H1 (cell line): ENCODE measurements at regions not wholly inside any gene's neighbourhood (a gene's known extent, or its start where the extent isn't known, plus 50 kb on each side); places are given as distances from the start of the nearest gene placed in this dataset.

Experiments
- CTCF ChIA-PET: fragments of 300-600 bp; sonication (Branson Sonifier 250); formaldehyde crosslinking; loops from one replicate; lab custom pipeline; 2021; ENCODE audit not compliant: partially characterized antibody; lab: Charles Lee
- POLR2A ChIA-PET: fragments of 300-600 bp; sonication (Branson Sonifier 250); formaldehyde crosslinking; loops from one replicate; lab custom pipeline; 2021; ENCODE audit warnings: inconsistent platforms; ENCODE audit not compliant: partially characterized antibody; lab: Charles Lee
- DNase-seq, 2 experiments: peaks; one replicate each; pipeline versions ENCODE4 v3.0.0 to v3.0.0-alpha.2; 2010 to 2022; ENCODE audit warnings: low spot score in 2 of 2, low read depth in 1 of 2, mixed read lengths in 1 of 2
- FAIRE-seq: peaks from 2 replicates; lab custom pipeline; 2011; peaks lifted over from hg19 to GRCh38; lab: Jason Lieb, UNC
- H2AFZ ChIP-seq: 2 replicates; pipeline ENCODE4 v1.8.1; 2012; ENCODE audit warnings: low read length, inconsistent platforms
- H2AK5ac ChIP-seq: 2 replicates; pipeline ENCODE4 v1.6.1; 2013; ENCODE audit warnings: low read depth, low read length
- H2BK120ac ChIP-seq: replicated peaks from 2 replicates; pipeline ENCODE3; 2013; ENCODE audit warnings: low read depth, low read length, inconsistent platforms
- H2BK12ac ChIP-seq: 2 replicates; pipeline ENCODE4 v1.6.1; 2013; ENCODE audit warnings: low read depth, low read length
- H2BK15ac ChIP-seq: 2 replicates; pipeline ENCODE4 v1.6.1; 2013; ENCODE audit warnings: low read length
- H2BK20ac ChIP-seq: 2 replicates; pipeline ENCODE4 v1.6.1; 2013; ENCODE audit warnings: low read length
- H2BK5ac ChIP-seq: 2 replicates; pipeline ENCODE4 v1.6.1; 2013; ENCODE audit warnings: low read depth, low read length
- H3K14ac ChIP-seq: 2 replicates; pipeline ENCODE4 v1.6.1; 2013; ENCODE audit warnings: inconsistent platforms; ENCODE audit not compliant: insufficient read length
- H3K18ac ChIP-seq: 2 replicates; pipeline ENCODE4 v1.6.1; 2013; ENCODE audit warnings: low read length; ENCODE audit errors: extremely low read depth
- H3K23ac ChIP-seq: 2 replicates; pipeline ENCODE4 v1.6.1; 2013; ENCODE audit warnings: inconsistent platforms; ENCODE audit not compliant: insufficient read length
- H3K23me2 ChIP-seq: 2 replicates; pipeline ENCODE4 v1.6.1; 2013; ENCODE audit warnings: low read depth, low read length
- H3K27ac ChIP-seq: 2 replicates; pipeline ENCODE4 v1.6.1; 2011; ENCODE audit warnings: low read depth, low read length, inconsistent platforms
- H3K27me3 ChIP-seq, 4 experiments: replicated peaks in 1 of 4; 1 replicate in 1 of 4; 2 replicates in 3 of 4; pipeline versions ENCODE4 v1.6.1 to v1.8.1; 2011 to 2013; ENCODE audit warnings: low read length in 3 of 4, mild to moderate bottlenecking in 3 of 4, inconsistent platforms in 2 of 4, mixed read lengths in 2 of 4, moderate library complexity in 1 of 4; ENCODE audit not compliant: control insufficient read depth in 3 of 4, insufficient read depth in 3 of 4; ENCODE audit errors: extremely low read depth in 1 of 4
- H3K36me3 ChIP-seq, 4 experiments: 2 replicates each; pipeline versions ENCODE4 v1.6.1 to v1.8.1; 2011 to 2013; ENCODE audit warnings: mild to moderate bottlenecking in 4 of 4, low read length in 3 of 4, moderate library complexity in 2 of 4, control low read depth in 1 of 4, inconsistent platforms in 1 of 4; ENCODE audit not compliant: insufficient read depth in 4 of 4, control insufficient read depth in 2 of 4
- H3K4ac ChIP-seq: replicated peaks from 2 replicates; pipeline ENCODE3; 2013; ENCODE audit warnings: low read length, low read depth, mixed read lengths, inconsistent platforms; ENCODE audit not compliant: insufficient read length
- H3K4me1 ChIP-seq, 4 experiments: replicated peaks in 1 of 4; 1 replicate in 1 of 4; 2 replicates in 3 of 4; pipeline versions ENCODE4 v1.6.1 to v1.8.1; 2011 to 2013; ENCODE audit warnings: low read length in 3 of 4, inconsistent platforms in 2 of 4, mixed read lengths in 1 of 4; ENCODE audit not compliant: insufficient read depth in 4 of 4, control insufficient read depth in 3 of 4
- H3K4me2 ChIP-seq, 2 experiments: 2 replicates each; pipeline versions ENCODE4 v1.6.1 to v1.8.1; 2011 to 2013; ENCODE audit warnings: low read depth in 2 of 2, low read length in 2 of 2, control low read depth in 1 of 2, inconsistent platforms in 1 of 2, mild to moderate bottlenecking in 1 of 2; ENCODE audit not compliant: insufficient read depth in 1 of 2
- H3K4me3 ChIP-seq, 4 experiments: fragments of 200-600, 300-600 bp in 1 of 4; sonication (generic), shearing (Covaris generic), sonication (Bioruptor Twin) in 1 of 4; 2 replicates each; pipeline versions ENCODE4 v1.5.1 to v1.8.1; 2011 to 2016; ENCODE audit warnings: low read length in 4 of 4, low read depth in 3 of 4, control low read depth in 2 of 4, inconsistent platforms in 2 of 4, mild to moderate bottlenecking in 2 of 4, mixed read lengths in 1 of 4, moderate library complexity in 1 of 4; ENCODE audit not compliant: insufficient read depth in 2 of 4; ENCODE audit errors: extremely low read depth in 1 of 4
- H3K56ac ChIP-seq: replicated peaks from 2 replicates; pipeline ENCODE3; 2013; ENCODE audit warnings: low read depth, mild to moderate bottlenecking, mixed read lengths, low read length, inconsistent platforms; ENCODE audit not compliant: insufficient read length
- H3K79me1 ChIP-seq: 2 replicates; pipeline ENCODE4 v1.6.1; 2013; ENCODE audit warnings: low read depth, low read length, control low read depth
- H3K79me2 ChIP-seq, 2 experiments: 2 replicates each; pipeline versions ENCODE4 v1.6.1 to v1.8.1; 2012 to 2013; ENCODE audit warnings: low read length in 2 of 2, mild to moderate bottlenecking in 2 of 2, inconsistent platforms in 1 of 2; ENCODE audit not compliant: insufficient read depth in 2 of 2, control insufficient read depth in 1 of 2
- H3K9ac ChIP-seq, 4 experiments: replicated peaks in 1 of 4; 1 replicate in 1 of 4; 2 replicates in 3 of 4; pipeline versions ENCODE4 v1.6.1 to v1.8.1; 2011 to 2013; ENCODE audit warnings: low read depth in 3 of 4, low read length in 3 of 4, control low read depth in 2 of 4, mild to moderate bottlenecking in 2 of 4, moderate library complexity in 2 of 4, inconsistent platforms in 1 of 4; ENCODE audit errors: extremely low read depth in 1 of 4
- H3K9me3 ChIP-seq, 2 experiments: 2 replicates each; pipeline versions ENCODE4 v1.6.1 to v1.8.1; 2012 to 2013; ENCODE audit warnings: mild to moderate bottlenecking in 2 of 2, moderate library complexity in 2 of 2, control low read depth in 1 of 2, inconsistent platforms in 1 of 2, low read depth in 1 of 2, low read length in 1 of 2, mixed read lengths in 1 of 2; ENCODE audit not compliant: insufficient read depth in 2 of 2
- H4K20me1 ChIP-seq, 2 experiments: replicated peaks in 1 of 2; 2 replicates each; pipeline versions ENCODE3 to v1.8.1; 2011 to 2013; ENCODE audit warnings: inconsistent platforms in 2 of 2, low read length in 2 of 2, mild to moderate bottlenecking in 1 of 2; ENCODE audit not compliant: insufficient read depth in 2 of 2, control insufficient read depth in 1 of 2
- H4K5ac ChIP-seq: 2 replicates; pipeline ENCODE4 v1.6.1; 2013; ENCODE audit warnings: low read length, low read depth, mixed read lengths, inconsistent platforms; ENCODE audit not compliant: insufficient read length
- H4K8ac ChIP-seq: 2 replicates; pipeline ENCODE4 v1.8.0; 2013; ENCODE audit warnings: mild to moderate bottlenecking, moderate library complexity, low read length, inconsistent platforms; ENCODE audit not compliant: insufficient read depth; ENCODE audit errors: extremely low read depth
- H4K91ac ChIP-seq: replicated peaks from 2 replicates; pipeline ENCODE3; 2013; ENCODE audit warnings: low read length, mixed read lengths, inconsistent platforms; ENCODE audit not compliant: insufficient read length
- BACH1 ChIP-seq: IDR thresholded peaks from 2 replicates; pipeline ENCODE4 v1.6.1; 2012; ENCODE audit warnings: low read length, improper control_type of control experiment
- BRCA1 ChIP-seq: IDR thresholded peaks from 2 replicates; pipeline ENCODE4 v1.6.1; 2012; ENCODE audit warnings: low read depth, low read length, improper control_type of control experiment
- CHD2 ChIP-seq: IDR thresholded peaks from 2 replicates; pipeline ENCODE4 v1.6.1; 2012; ENCODE audit warnings: low read length, improper control_type of control experiment
- FOSL1 ChIP-seq: IDR thresholded peaks from 2 replicates; pipeline ENCODE4 v1.6.1; 2011; ENCODE audit warnings: mild to moderate bottlenecking, low read depth, low read length, moderate library complexity; ENCODE audit not compliant: insufficient read depth
- HDAC6 ChIP-seq: IDR thresholded peaks from one replicate; pipeline ENCODE4 v1.7.1; 2012; ENCODE audit warnings: low read depth, mild to moderate bottlenecking, inconsistent platforms, low read length, moderate library complexity
- KDM1A ChIP-seq: fragments of 200-600, 300-600 bp; sonication (generic); IDR thresholded peaks from 2 replicates; pipeline ENCODE4 v1.7.1; 2016; ENCODE audit warnings: mild to moderate bottlenecking, low read length, borderline replicate concordance
- RBBP5 ChIP-seq: IDR thresholded peaks from 2 replicates; pipeline ENCODE4 v1.7.1; 2012; ENCODE audit warnings: low read depth, mild to moderate bottlenecking, inconsistent platforms, low read length, moderate library complexity, borderline replicate concordance
- SIN3A ChIP-seq, 2 experiments: IDR thresholded peaks in 1 of 2; conservative IDR thresholded peaks in 1 of 2; 2 replicates each; pipeline ENCODE4 v1.6.1; 2011 to 2012; ENCODE audit warnings: low read length in 2 of 2, improper control_type of control experiment in 1 of 2, low read depth in 1 of 2, mild to moderate bottlenecking in 1 of 2
- SIRT6 ChIP-seq: IDR thresholded peaks from one replicate; pipeline ENCODE4 v1.7.1; 2012; ENCODE audit warnings: low read length, inconsistent platforms
- SP2 ChIP-seq: IDR thresholded peaks from 2 replicates; pipeline ENCODE4 v1.6.1; 2012; ENCODE audit warnings: mild to moderate bottlenecking, low read length, inconsistent platforms
- SP4 ChIP-seq: IDR thresholded peaks from 2 replicates; pipeline ENCODE4 v1.6.1; 2012; ENCODE audit warnings: low read length, inconsistent platforms
- WGBS, 2 experiments: shearing (Covaris generic) in 1 of 2; methylation state at CpG; one replicate each; pipeline versions ENCODE4 v1.1.6 to v1.1.7; 2013 to 2015; ENCODE audit warnings: low lambda C conversion rate in 2 of 2, mixed read lengths in 2 of 2, inconsistent platforms in 1 of 2, low coverage in 1 of 2, missing lambda C conversion rate in 1 of 2; ENCODE audit not compliant: insufficient replicate concordance in 2 of 2, insufficient coverage in 1 of 2, insufficient read length in 1 of 2; ENCODE audit errors: extremely low coverage in 1 of 2, missing lambda C conversion rate in 1 of 2; 5-methylcytosine and 5-hydroxymethylcytosine counted together
- TF ChIP-seq, protein P1 (sequence below), 3 experiments: IDR thresholded peaks; 1 replicate in 2 of 3; 2 replicates in 1 of 3; pipeline versions ENCODE4 v1.5.1 to v1.6.1; 2011; ENCODE audit warnings: low read length in 3 of 3, mild to moderate bottlenecking in 3 of 3, inconsistent platforms in 2 of 3, low read depth in 1 of 3, moderate library complexity in 1 of 3; ENCODE audit not compliant: insufficient read depth in 1 of 3; ENCODE audit errors: control extremely low read depth in 1 of 3
- TF ChIP-seq, protein P2 (sequence below): IDR thresholded peaks from 2 replicates; pipeline ENCODE4 v1.6.1; 2012; ENCODE audit warnings: inconsistent platforms

DNA sequence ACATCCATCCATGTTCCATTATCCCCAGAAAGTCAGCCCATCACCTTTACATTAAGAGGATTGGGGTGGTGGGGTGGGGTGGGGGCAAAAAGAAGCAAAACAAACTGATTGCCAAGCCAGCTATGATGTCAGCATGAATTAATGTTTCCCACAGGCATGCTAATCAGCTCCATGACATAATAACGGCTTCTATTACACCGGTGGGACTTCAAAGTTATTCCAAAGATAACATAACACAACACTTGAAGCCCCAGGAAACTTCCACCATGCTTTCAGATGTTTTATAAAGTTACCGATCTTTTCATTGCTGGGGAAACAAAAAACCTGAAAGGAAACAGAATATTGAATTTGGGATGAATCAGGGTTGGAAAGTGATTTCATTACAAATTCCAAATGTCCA is 155.9 kb upstream of the IRX5 start:
- H3K27me3 ChIP-seq, result no peaks in the 10 kb centered on the region
- H3K9ac ChIP-seq, result no peak overlapping the region
- H3K14ac ChIP-seq, result no peak overlapping the region
- H2BK5ac ChIP-seq, result no peak overlapping the region
- H4K20me1 ChIP-seq, result no peaks in the 10 kb centered on the region
- H2AK5ac ChIP-seq, result no peak overlapping the region
- H3K23ac ChIP-seq, result no peak overlapping the region
- WGBS, 2 experiments, result 90% methylated on average over 3 of the region's 3 CpGs; no CpG with 5 or more reads in 1 of the 2 experiments
- FAIRE-seq, result no peak
- H3K9me3 ChIP-seq, result no peaks in the 10 kb centered on the region
- no peak overlapping the region for H3K27ac ChIP-seq
- CTCF ChIA-PET, result no interaction called here
- no peak overlapping the region for H4K91ac ChIP-seq
- H3K23me2 ChIP-seq, result no peaks in the 10 kb centered on the region
- no peak for TF ChIP-seq BACH1
- TF ChIP-seq SP4, result no peak
- TF ChIP-seq HDAC6, result no peak
- TF ChIP-seq FOSL1, result no peak
- TF ChIP-seq, protein P1, sequence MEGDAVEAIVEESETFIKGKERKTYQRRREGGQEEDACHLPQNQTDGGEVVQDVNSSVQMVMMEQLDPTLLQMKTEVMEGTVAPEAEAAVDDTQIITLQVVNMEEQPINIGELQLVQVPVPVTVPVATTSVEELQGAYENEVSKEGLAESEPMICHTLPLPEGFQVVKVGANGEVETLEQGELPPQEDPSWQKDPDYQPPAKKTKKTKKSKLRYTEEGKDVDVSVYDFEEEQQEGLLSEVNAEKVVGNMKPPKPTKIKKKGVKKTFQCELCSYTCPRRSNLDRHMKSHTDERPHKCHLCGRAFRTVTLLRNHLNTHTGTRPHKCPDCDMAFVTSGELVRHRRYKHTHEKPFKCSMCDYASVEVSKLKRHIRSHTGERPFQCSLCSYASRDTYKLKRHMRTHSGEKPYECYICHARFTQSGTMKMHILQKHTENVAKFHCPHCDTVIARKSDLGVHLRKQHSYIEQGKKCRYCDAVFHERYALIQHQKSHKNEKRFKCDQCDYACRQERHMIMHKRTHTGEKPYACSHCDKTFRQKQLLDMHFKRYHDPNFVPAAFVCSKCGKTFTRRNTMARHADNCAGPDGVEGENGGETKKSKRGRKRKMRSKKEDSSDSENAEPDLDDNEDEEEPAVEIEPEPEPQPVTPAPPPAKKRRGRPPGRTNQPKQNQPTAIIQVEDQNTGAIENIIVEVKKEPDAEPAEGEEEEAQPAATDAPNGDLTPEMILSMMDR (IDR thresholded peaks at IDR 0.05; ENCODE audit: control extremely low read depth in 1 of 3, insufficient read depth in 1 of 3, low read depth in 1 of 3, low read length in 3 of 3), result no peak
- TF ChIP-seq SIN3A (conservative IDR thresholded peaks at IDR 0.05 in 1 of 2, IDR thresholded peaks at IDR 0.05 in 1 of 2; ENCODE audit: low read depth in 1 of 2, low read length in 2 of 2), result no peak
- no peak for TF ChIP-seq CHD2
- TF ChIP-seq RBBP5, result no peak
- TF ChIP-seq BRCA1, result no peak
- TF ChIP-seq SIRT6, result no peak
- TF ChIP-seq KDM1A, result no peak
- no peak for TF ChIP-seq SP2
- TF ChIP-seq, protein P2, sequence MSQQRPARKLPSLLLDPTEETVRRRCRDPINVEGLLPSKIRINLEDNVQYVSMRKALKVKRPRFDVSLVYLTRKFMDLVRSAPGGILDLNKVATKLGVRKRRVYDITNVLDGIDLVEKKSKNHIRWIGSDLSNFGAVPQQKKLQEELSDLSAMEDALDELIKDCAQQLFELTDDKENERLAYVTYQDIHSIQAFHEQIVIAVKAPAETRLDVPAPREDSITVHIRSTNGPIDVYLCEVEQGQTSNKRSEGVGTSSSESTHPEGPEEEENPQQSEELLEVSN, result no peak
- no peaks in the 10 kb centered on the region for H3K36me3 ChIP-seq
- no peak overlapping the region for H3K18ac ChIP-seq
- no peak overlapping the region for H3K4ac ChIP-seq
- H3K56ac ChIP-seq, result no peak overlapping the region
- no peak overlapping the region for H2BK15ac ChIP-seq
- no peak overlapping the region for H4K5ac ChIP-seq
- no peaks in the 10 kb centered on the region for H3K79me1 ChIP-seq
- no peak overlapping the region for H2BK120ac ChIP-seq
- no peak for DNase-seq
- H3K4me2 ChIP-seq, result no peak overlapping the region
- no peak overlapping the region for H3K4me3 ChIP-seq
- no peak overlapping the region for H2BK20ac ChIP-seq
- no peaks in the 10 kb centered on the region; a peak in 1 of 7 replicates for H3K4me1 ChIP-seq
- POLR2A ChIA-PET, result no interaction called here
- no peaks in the 10 kb centered on the region for H3K79me2 ChIP-seq
- H2AFZ ChIP-seq, result no peak overlapping the region
- no peak overlapping the region for H2BK12ac ChIP-seq
- H4K8ac ChIP-seq, result no peak overlapping the region
